Neural cell (in vitro differentiated cells): ENCODE measurements at regions not wholly inside any gene's neighbourhood (a gene's known extent, or its start where the extent isn't known, plus 50 kb on each side); places are given as distances from the start of the nearest gene placed in this dataset.
"Not testable (repeated sequence)": the region's sequence is repeated elsewhere in the genome, so short reads cannot be mapped to it uniquely, and the experiment has no call there.

Experiments used
- H2AFZ ChIP-seq: fragments of 200-600, 300-800 bp; sonication (generic), shearing (Covaris generic); 2 replicates; pipeline ENCODE4 v1.6.0; 2014; ENCODE audit warnings: low read depth, mild to moderate bottlenecking, antibody characterized with exemption, low read length, moderate library complexity
- H3F3A ChIP-seq: fragments of 200-600 bp; shearing (Covaris generic); 2 replicates; pipeline ENCODE4 v1.6.1; 2016; ENCODE audit warnings: mild to moderate bottlenecking, moderate library complexity, mixed read lengths, antibody characterized with exemption, low read length; ENCODE audit not compliant: insufficient read depth, poor library complexity, severe bottlenecking
- H3K27ac ChIP-seq: fragments of 200-600, 300-800 bp; sonication (generic), shearing (Covaris generic); 2 replicates; pipeline ENCODE4 v1.5.1; 2014; ENCODE audit warnings: mild to moderate bottlenecking, low read length, moderate library complexity
- H3K27me3 ChIP-seq: fragments of 300-800, 200-600 bp; sonication (generic), shearing (Covaris generic); 2 replicates; pipeline ENCODE4 v1.6.0; 2014; ENCODE audit warnings: mild to moderate bottlenecking, low read depth, low read length, moderate library complexity; ENCODE audit not compliant: insufficient read depth
- H3K36me3 ChIP-seq: fragments of 300-800, 200-600 bp; sonication (generic), shearing (Covaris generic); 2 replicates; pipeline ENCODE4 v1.5.1; 2014; ENCODE audit warnings: mild to moderate bottlenecking, antibody characterized with exemption, low read length, moderate library complexity; ENCODE audit not compliant: insufficient read depth
- H3K4me2 ChIP-seq: fragments of 300-800, 200-600 bp; sonication (generic), shearing (Covaris generic); 2 replicates; pipeline ENCODE4 v1.6.0; 2014; ENCODE audit warnings: mild to moderate bottlenecking, low read length
- H3K4me3 ChIP-seq: fragments of 300-800, 200-600 bp; sonication (generic), shearing (Covaris generic); 2 replicates; pipeline ENCODE4 v1.5.1; 2014; ENCODE audit warnings: mild to moderate bottlenecking, low read length, moderate library complexity
- H3K79me2 ChIP-seq: fragments of 200-600 bp; shearing (Covaris generic); replicated peaks from 2 replicates; pipeline ENCODE4 v1.6.0; 2014; ENCODE audit warnings: mild to moderate bottlenecking, low read length, moderate library complexity; ENCODE audit not compliant: insufficient read depth
- H3K9ac ChIP-seq: fragments of 300-800, 200-600 bp; sonication (generic), shearing (Covaris generic); 2 replicates; pipeline ENCODE4 v1.6.1; 2016; ENCODE audit warnings: mild to moderate bottlenecking, low read length, mixed read lengths
- H3K9me2 ChIP-seq: fragments of 200-600 bp; shearing (Covaris generic); 2 replicates; pipeline ENCODE4 v1.6.1; 2016; ENCODE audit warnings: mild to moderate bottlenecking, low read length, mixed read lengths; ENCODE audit not compliant: insufficient read depth
- H3K9me3 ChIP-seq: fragments of 200-600, 300-800 bp; sonication (generic), shearing (Covaris generic); 2 replicates; pipeline ENCODE4 v1.6.1; 2016; ENCODE audit warnings: mild to moderate bottlenecking, mixed run types, low read length, moderate library complexity, mixed read lengths
- H4K20me1 ChIP-seq: fragments of 200-600 bp; shearing (Covaris generic); 2 replicates; pipeline ENCODE4 v1.6.1; 2016; ENCODE audit warnings: mild to moderate bottlenecking, mixed run types; ENCODE audit not compliant: insufficient read depth
- CTCF ChIP-seq: fragments of 450-650 bp; IDR thresholded peaks from 2 replicates; pipeline ENCODE4 v1.5.1; 2014; ENCODE audit warnings: antibody characterized with exemption, mild to moderate bottlenecking, moderate library complexity; ENCODE audit not compliant: poor library complexity, severe bottlenecking
- EP300 ChIP-seq: fragments of 450-650 bp; conservative IDR thresholded peaks from 2 replicates; pipeline ENCODE4 v1.6.1; 2014; ENCODE audit warnings: antibody characterized with exemption, mild to moderate bottlenecking, moderate library complexity; ENCODE audit not compliant: poor library complexity, severe bottlenecking
- EZH2 ChIP-seq: fragments of 200-600, 300-800 bp; shearing (Covaris generic), sonication (generic); IDR thresholded peaks from 2 replicates; pipeline ENCODE4 v1.6.1; 2014; ENCODE audit warnings: antibody characterized with exemption, low read length, borderline replicate concordance, mild to moderate bottlenecking; ENCODE audit not compliant: insufficient read depth, poor library complexity, severe bottlenecking
- MXI1 ChIP-seq: fragments of 450-650 bp; conservative IDR thresholded peaks from 2 replicates; pipeline ENCODE4 v1.6.1; 2014; ENCODE audit warnings: antibody characterized with exemption, mild to moderate bottlenecking; ENCODE audit not compliant: poor library complexity, severe bottlenecking
- POLR2AphosphoS5 ChIP-seq: IDR thresholded peaks from 2 replicates; pipeline ENCODE4 v1.6.1; 2012
- RAD21 ChIP-seq: fragments of 450-650 bp; conservative IDR thresholded peaks from 2 replicates; pipeline ENCODE4 v1.6.1; 2014; ENCODE audit warnings: antibody characterized with exemption, mild to moderate bottlenecking, moderate library complexity
- REST ChIP-seq: IDR thresholded peaks from 2 replicates; pipeline ENCODE4 v1.6.1; 2012; ENCODE audit warnings: borderline replicate concordance
- SMC3 ChIP-seq: fragments of 450-650 bp; conservative IDR thresholded peaks from 2 replicates; pipeline ENCODE4 v1.6.1; 2014; ENCODE audit warnings: antibody characterized with exemption, mild to moderate bottlenecking, moderate library complexity; ENCODE audit not compliant: poor library complexity
- TAF1 ChIP-seq: IDR thresholded peaks from 2 replicates; pipeline ENCODE4 v1.6.1; 2012; ENCODE audit warnings: low read depth

- no peaks in the 10 kb centered on the region for H3K9me2 ChIP-seq
- no peaks in the 10 kb centered on the region for H3K9me3 ChIP-seq
- H3K36me3 ChIP-seq = no peaks in the 10 kb centered on the region
- no peak overlapping the region for H2AFZ ChIP-seq
- no peak overlapping the region for H3K4me2 ChIP-seq
- H3K79me2 ChIP-seq = no peaks in the 10 kb centered on the region
- no peaks in the 10 kb centered on the region for H4K20me1 ChIP-seq
- H3K4me3 ChIP-seq = no peak overlapping the region
- H3F3A ChIP-seq = no peaks in the 10 kb centered on the region
- H3K27me3 ChIP-seq = no peaks in the 10 kb centered on the region
- no peak overlapping the region for H3K27ac ChIP-seq
- no peak overlapping the region for H3K9ac ChIP-seq
- TF ChIP-seq EZH2 (no peak), EP300 (no peak), POLR2AphosphoS5 (no peak), CTCF (no peak), RAD21 (no peak), MXI1 (no peak), TAF1 (no peak), SMC3 (no peak), REST (no peak)
Measured at GRCh38 chr14:80278293-80279023, 67.2 kb upstream of the DIO2 start.

- Histone ChIP-seq H3K4me3 (no peak overlapping the region), H3K9me3 (no peaks in the 10 kb centered on the region), H3K4me2 (no peak overlapping the region), H3K27ac (no peak overlapping the region), H3K9ac (no peak overlapping the region), H3K79me2 (no peaks in the 10 kb centered on the region), H3K9me2 (no peaks in the 10 kb centered on the region), H3F3A (no peaks in the 10 kb centered on the region), H2AFZ (no peak overlapping the region), H3K27me3 (no peaks in the 10 kb centered on the region), H4K20me1 (no peaks in the 10 kb centered on the region), H3K36me3 (no peaks in the 10 kb centered on the region)
- no peak for TF ChIP-seq REST
- TF ChIP-seq EZH2 = no peak
- TF ChIP-seq TAF1 = no peak
- TF ChIP-seq MXI1 = no peak
- no peak for TF ChIP-seq SMC3
- TF ChIP-seq EP300 = no peak
- no peak for TF ChIP-seq CTCF
- no peak for TF ChIP-seq RAD21
- no peak for TF ChIP-seq POLR2AphosphoS5
Measured at GRCh38 chr14:80275208-80275850, 64.0 kb upstream of the DIO2 start.

GRCh38 chr14:80274310-80274709 is 63.0 kb upstream of the DIO2 start:
- not testable (repeated sequence) for H2AFZ ChIP-seq, H3K79me2 ChIP-seq, H4K20me1 ChIP-seq, H3K27me3 ChIP-seq, H3K9me2 ChIP-seq, H3K9ac ChIP-seq, H3K9me3 ChIP-seq, H3K27ac ChIP-seq, H3K4me3 ChIP-seq, H3K4me2 ChIP-seq, H3K36me3 ChIP-seq, H3F3A ChIP-seq
